Epithelial cell of proximal tubule (primary cell): ENCODE measurements at regions not wholly inside any gene's neighbourhood (a gene's known extent, or its start where the extent isn't known, plus 50 kb on each side); places are given as distances from the start of the nearest gene placed in this dataset.
"Not testable (repeated sequence)": the region's sequence is repeated elsewhere in the genome, so short reads cannot be mapped to it uniquely, and the experiment has no call there.

Source experiments
- DNase-seq: peaks from one replicate; pipeline ENCODE4 v3.0.0-alpha.2; 2011; ENCODE audit warnings: low read depth
- H3K4me3 ChIP-seq: 2 replicates; pipeline ENCODE4 v1.5.1; 2011; ENCODE audit warnings: low read depth, mild to moderate bottlenecking, low read length
- CTCF ChIP-seq: conservative IDR thresholded peaks from 2 replicates; pipeline ENCODE4 v1.5.1; 2012; ENCODE audit warnings: low read depth, mild to moderate bottlenecking, low read length

- DNase-seq = no peak
- no peak for TF ChIP-seq CTCF
- H3K4me3 ChIP-seq = no peak overlapping the region
These were observed 209.5 kb downstream of the IRX2 start for GRCh38 chr5:2542026-2542425.

GRCh38 chr5:2538169-2538568, 213.3 kb downstream of the IRX2 start:
- no peak overlapping the region for H3K4me3 ChIP-seq
- no peak for TF ChIP-seq CTCF
- DNase-seq = no peak

- no peak overlapping the region for H3K4me3 ChIP-seq
- no peak for DNase-seq
- TF ChIP-seq CTCF = no peak
These were observed 213.9 kb downstream of the IRX2 start for GRCh38 chr5:2537378-2538145.

GRCh38 chr5:2536632-2537377, 214.7 kb downstream of the IRX2 start:
- no peak for DNase-seq
- no peak overlapping the region for H3K4me3 ChIP-seq
- TF ChIP-seq CTCF = no peak

- no peak for DNase-seq
- no peak for TF ChIP-seq CTCF
- no peak overlapping the region for H3K4me3 ChIP-seq
These were observed 216.5 kb downstream of the IRX2 start for GRCh38 chr5:2534970-2535369.

GRCh38 chr5:2534251-2534650, 217.2 kb downstream of the IRX2 start:
- DNase-seq = no peak
- no peak for TF ChIP-seq CTCF
- H3K4me3 ChIP-seq = no peak overlapping the region

GRCh38 chr5:2533848-2534247, 217.6 kb downstream of the IRX2 start:
- DNase-seq = not testable (repeated sequence)

More at GRCh38 chr5:2533848-2534247, 217.6 kb downstream of the IRX2 start:
- H3K4me3 ChIP-seq = not testable (repeated sequence)
